HCT116 (cell line): ENCODE measurements at regions not wholly inside any gene's neighbourhood (a gene's known extent, or its start where the extent isn't known, plus 50 kb on each side); places are given as distances from the start of the nearest gene placed in this dataset.

Source experiments
- ATAC-seq: fragments of 200-7000 bp; cut with Tn5 transposase; 2 replicates; pipeline ENCODE4 v1.9.1; 2020; ENCODE audit warnings: mild to moderate bottlenecking, moderate library complexity
- BruUV-seq: library from RNA; stranded (reverse); fragments of 400-500 nt; replicated peaks from 2 replicates; lab custom pipeline; 2021; lab: Mats Ljungman, UMichigan
- CTCF ChIA-PET: fragments of 300-600 bp; sonication (Branson Sonifier 250); formaldehyde crosslinking; loops from one replicate; lab custom pipeline; 2021; ENCODE audit warnings: antibody characterized with exemption; lab: Charles Lee
- POLR2A ChIA-PET: fragments of 300-600, 350-600 bp; sonication (Branson Sonifier 250); formaldehyde crosslinking; loops from one replicate; lab custom pipeline; 2021; ENCODE audit warnings: antibody characterized with exemption; lab: Charles Lee
- RAD21 ChIA-PET, 2 experiments: fragments of 300-600 bp; sonication (Branson Sonifier 250); formaldehyde crosslinking; loops; one replicate each; lab custom pipeline; 2023; ENCODE audit warnings: low total read pairs in 2 of 2; ENCODE audit not compliant: uncharacterized antibody in 2 of 2, unreplicated experiment in 2 of 2, low non-redundant PET in 1 of 2; lab: Charles Lee
- DNase-seq: peaks from one replicate; pipeline ENCODE4 v3.0.0-alpha.2; 2010; ENCODE audit warnings: low read depth, low spot score
- H2AFZ ChIP-seq: fragments of 200-600 bp; shearing (Covaris generic), sonication (generic); 2 replicates; pipeline ENCODE4 v1.6.1; 2017; ENCODE audit warnings: low read depth, mixed run types, mixed read lengths, antibody characterized with exemption, low read length; ENCODE audit not compliant: poor library complexity, severe bottlenecking
- H3K27ac ChIP-seq: 2 replicates; pipeline ENCODE4 v1.5.1; 2012; ENCODE audit warnings: low read depth, low read length
- H3K27me3 ChIP-seq: fragments of 200-600 bp; sonication (generic); 2 replicates; pipeline ENCODE4 v1.6.1; 2016; ENCODE audit warnings: mixed run types, low read length, mixed read lengths; ENCODE audit not compliant: insufficient read depth
- H3K36me3 ChIP-seq, 2 experiments: fragments of 200-500 bp in 1 of 2; fragments of 200-600 bp in 1 of 2; sonication (Bioruptor generic) in 1 of 2; sonication (generic) in 1 of 2; 2 replicates each; pipeline versions ENCODE4 v1.5.1 to v1.6.1; 2014 to 2016; ENCODE audit warnings: low read length in 2 of 2, inconsistent platforms in 1 of 2, mixed read lengths in 1 of 2, mixed run types in 1 of 2; ENCODE audit not compliant: insufficient read depth in 2 of 2, control insufficient read depth in 1 of 2
- H3K4me1 ChIP-seq, 2 experiments: fragments of 200-600 bp in 1 of 2; sonication (generic) in 1 of 2; 2 replicates each; pipeline versions ENCODE4 v1.5.1 to v1.6.1; 2012 to 2017; ENCODE audit warnings: low read length in 2 of 2, inconsistent platforms in 1 of 2, mild to moderate bottlenecking in 1 of 2, mixed read lengths in 1 of 2, mixed run types in 1 of 2, moderate library complexity in 1 of 2; ENCODE audit not compliant: insufficient read depth in 2 of 2, control insufficient read depth in 1 of 2
- H3K4me2 ChIP-seq: fragments of 200-600 bp; sonication (generic); 2 replicates; pipeline ENCODE4 v1.6.1; 2017; ENCODE audit warnings: mixed run types, low read length, mixed read lengths
- H3K4me3 ChIP-seq, 2 experiments: fragments of 200-600 bp in 1 of 2; sonication (generic) in 1 of 2; replicated peaks in 1 of 2; 2 replicates each; pipeline ENCODE4 v1.5.1; 2011 to 2016; ENCODE audit warnings: low read length in 2 of 2, control low read depth in 1 of 2, low read depth in 1 of 2, mild to moderate bottlenecking in 1 of 2, mixed read lengths in 1 of 2, mixed run types in 1 of 2
- H3K79me2 ChIP-seq: fragments of 200-600 bp; sonication (generic); 2 replicates; pipeline ENCODE4 v1.6.1; 2017; ENCODE audit warnings: mild to moderate bottlenecking, mixed run types, low read length, moderate library complexity, mixed read lengths; ENCODE audit not compliant: insufficient read depth
- H3K9ac ChIP-seq: fragments of 200-600 bp; sonication (generic); 2 replicates; pipeline ENCODE4 v1.6.1; 2016; ENCODE audit warnings: low read length, mixed read lengths
- H3K9me2 ChIP-seq: fragments of 200-600 bp; sonication (generic), shearing (Covaris generic); 2 replicates; pipeline ENCODE4 v1.6.1; 2017; ENCODE audit warnings: mixed run types, mild to moderate bottlenecking, moderate library complexity; ENCODE audit not compliant: insufficient read depth
- H3K9me3 ChIP-seq, 2 experiments: fragments of 200-500 bp in 1 of 2; fragments of 200-600 bp in 1 of 2; sonication (Bioruptor generic) in 1 of 2; sonication (generic) in 1 of 2; 2 replicates each; pipeline ENCODE4 v1.6.1; 2014 to 2017; ENCODE audit warnings: low read length in 2 of 2, mixed read lengths in 2 of 2, inconsistent platforms in 1 of 2, low read depth in 1 of 2, mild to moderate bottlenecking in 1 of 2, mixed run types in 1 of 2, moderate library complexity in 1 of 2; ENCODE audit not compliant: control insufficient read depth in 1 of 2, insufficient read depth in 1 of 2
- H4K20me1 ChIP-seq: fragments of 200-600 bp; sonication (generic), shearing (Covaris generic); 2 replicates; pipeline ENCODE4 v1.6.1; 2017; ENCODE audit warnings: mixed run types, mild to moderate bottlenecking, moderate library complexity; ENCODE audit not compliant: insufficient read depth
- EZH2phosphoT487 ChIP-seq: fragments of 200-600 bp; IDR thresholded peaks from 2 replicates; pipeline ENCODE4 v1.6.1; 2018; ENCODE audit warnings: antibody characterized with exemption, borderline replicate concordance
- POLR2AphosphoS5 ChIP-seq: IDR thresholded peaks from 2 replicates; pipeline ENCODE4 v1.6.1; 2011; ENCODE audit warnings: mild to moderate bottlenecking, low read depth, low read length, moderate library complexity
- REST ChIP-seq: IDR thresholded peaks from 2 replicates; pipeline ENCODE4 v1.6.1; 2012; ENCODE audit warnings: low read depth
- intact Hi-C: fragments of 100-400 bp; cut with micrococcal nuclease; formaldehyde crosslinking; loops from 2 replicates; pipeline ENCODE4 v1.10.0; 2022
- TF ChIP-seq, protein P1 (sequence below), 3 experiments: fragments of 200-600 bp in 1 of 3; sonication (generic) in 1 of 3; IDR thresholded peaks in 2 of 3; conservative IDR thresholded peaks in 1 of 3; 2 replicates each; pipeline ENCODE4 v1.5.1; 2012 to 2017; ENCODE audit warnings: low read depth in 2 of 3, low read length in 2 of 3, antibody characterized with exemption in 1 of 3, borderline replicate concordance in 1 of 3, control low read depth in 1 of 3, mild to moderate bottlenecking in 1 of 3, mixed read lengths in 1 of 3, mixed run types in 1 of 3, moderate library complexity in 1 of 3; ENCODE audit not compliant: insufficient read depth in 1 of 3

DNA sequence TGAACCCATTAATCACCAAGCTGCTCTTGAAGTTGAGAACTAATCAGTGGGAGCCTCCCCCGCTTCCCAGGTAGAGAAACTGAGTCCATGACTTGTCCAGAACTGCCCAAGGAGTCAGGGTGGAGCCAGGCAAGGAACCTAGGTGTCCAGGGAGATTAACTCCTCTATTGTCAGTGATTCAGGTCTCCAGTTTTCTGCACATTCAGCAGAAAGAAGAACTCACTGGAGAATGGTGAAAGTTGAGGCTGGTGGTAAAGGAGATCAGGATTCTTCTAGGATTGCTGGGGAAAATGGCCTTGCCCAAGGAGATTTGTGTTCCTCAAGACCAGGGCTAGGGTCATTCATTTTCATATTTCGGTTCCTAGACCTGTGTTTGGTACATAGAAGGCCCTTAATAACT, 87.2 kb upstream of the CISTR start:
- DNase-seq = no peak
- no TSS peak for BruUV-seq
- ATAC-seq = no peak

More for the DNA sequence above, 87.2 kb upstream of the CISTR start:
- TF ChIP-seq REST (no peak), EZH2phosphoT487 (no peak), POLR2AphosphoS5 (no peak)
- TF ChIP-seq, protein P1, sequence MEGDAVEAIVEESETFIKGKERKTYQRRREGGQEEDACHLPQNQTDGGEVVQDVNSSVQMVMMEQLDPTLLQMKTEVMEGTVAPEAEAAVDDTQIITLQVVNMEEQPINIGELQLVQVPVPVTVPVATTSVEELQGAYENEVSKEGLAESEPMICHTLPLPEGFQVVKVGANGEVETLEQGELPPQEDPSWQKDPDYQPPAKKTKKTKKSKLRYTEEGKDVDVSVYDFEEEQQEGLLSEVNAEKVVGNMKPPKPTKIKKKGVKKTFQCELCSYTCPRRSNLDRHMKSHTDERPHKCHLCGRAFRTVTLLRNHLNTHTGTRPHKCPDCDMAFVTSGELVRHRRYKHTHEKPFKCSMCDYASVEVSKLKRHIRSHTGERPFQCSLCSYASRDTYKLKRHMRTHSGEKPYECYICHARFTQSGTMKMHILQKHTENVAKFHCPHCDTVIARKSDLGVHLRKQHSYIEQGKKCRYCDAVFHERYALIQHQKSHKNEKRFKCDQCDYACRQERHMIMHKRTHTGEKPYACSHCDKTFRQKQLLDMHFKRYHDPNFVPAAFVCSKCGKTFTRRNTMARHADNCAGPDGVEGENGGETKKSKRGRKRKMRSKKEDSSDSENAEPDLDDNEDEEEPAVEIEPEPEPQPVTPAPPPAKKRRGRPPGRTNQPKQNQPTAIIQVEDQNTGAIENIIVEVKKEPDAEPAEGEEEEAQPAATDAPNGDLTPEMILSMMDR (IDR thresholded peaks at IDR 0.05 in 2 of 3, conservative IDR thresholded peaks at IDR 0.05 in 1 of 3; ENCODE audit: borderline replicate concordance in 1 of 3, insufficient read depth in 1 of 3, low read depth in 2 of 3, low read length in 2 of 3) = no peak
- TF ChIP-seq, all 23 proteins: peak for 0
- CTCF ChIA-PET = no interaction called here
- no peaks in the 10 kb centered on the region for H3K9me3 ChIP-seq
- H3K4me1 ChIP-seq = no peaks in the 10 kb centered on the region
- POLR2A ChIA-PET = no interaction called here
- H2AFZ ChIP-seq = no peak overlapping the region
- no peak overlapping the region for H3K4me3 ChIP-seq
- no peaks in the 10 kb centered on the region for H3K27me3 ChIP-seq
- no peaks in the 10 kb centered on the region for H3K36me3 ChIP-seq
- no peak overlapping the region for H3K9ac ChIP-seq
- RAD21 ChIA-PET = no interaction called here
- H4K20me1 ChIP-seq = no peaks in the 10 kb centered on the region
- H3K27ac ChIP-seq = no peak overlapping the region
- intact Hi-C loops = no loop called here
- no peaks in the 10 kb centered on the region; the same call in 1 of the 2 replicates for H3K9me2 ChIP-seq
- H3K4me2 ChIP-seq = no peak overlapping the region
- H3K79me2 ChIP-seq = no peaks in the 10 kb centered on the region
